NCI-H524 treated with DMSO at 0.1 percent for 48 hours (cell line): ENCODE measurements at regions not wholly inside any gene's neighbourhood (a gene's known extent, or its start where the extent isn't known, plus 50 kb on each side); places are given as distances from the start of the nearest gene placed in this dataset.
"Not testable (repeated sequence)": the region's sequence is repeated elsewhere in the genome, so short reads cannot be mapped to it uniquely, and the experiment has no call there.

ENCODE experiments used
- DNase-seq: peaks from one replicate; lab custom pipeline; 2025; lab: John Stamatoyannopoulos, UW

DNA sequence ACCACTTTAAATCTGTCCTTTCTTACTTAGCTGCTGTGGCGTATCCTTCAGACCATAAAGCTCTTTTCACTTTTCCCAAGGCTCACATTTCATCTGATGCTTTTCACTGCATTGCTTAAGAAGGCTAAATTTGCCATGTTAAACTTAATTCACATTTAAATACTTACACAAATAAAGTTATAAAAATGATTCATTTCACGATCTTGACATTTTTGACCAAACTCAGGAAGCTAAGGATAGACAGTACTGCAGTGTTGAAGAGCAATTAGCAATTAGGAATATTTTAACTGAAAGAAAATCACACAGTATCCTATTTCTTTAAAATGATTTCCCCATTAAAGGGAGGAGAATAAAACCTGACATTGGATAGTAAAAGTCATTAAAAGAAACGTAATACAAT lies 1038.6 kb downstream of the STPG2 start:
- DNase-seq: no peak

DNA sequence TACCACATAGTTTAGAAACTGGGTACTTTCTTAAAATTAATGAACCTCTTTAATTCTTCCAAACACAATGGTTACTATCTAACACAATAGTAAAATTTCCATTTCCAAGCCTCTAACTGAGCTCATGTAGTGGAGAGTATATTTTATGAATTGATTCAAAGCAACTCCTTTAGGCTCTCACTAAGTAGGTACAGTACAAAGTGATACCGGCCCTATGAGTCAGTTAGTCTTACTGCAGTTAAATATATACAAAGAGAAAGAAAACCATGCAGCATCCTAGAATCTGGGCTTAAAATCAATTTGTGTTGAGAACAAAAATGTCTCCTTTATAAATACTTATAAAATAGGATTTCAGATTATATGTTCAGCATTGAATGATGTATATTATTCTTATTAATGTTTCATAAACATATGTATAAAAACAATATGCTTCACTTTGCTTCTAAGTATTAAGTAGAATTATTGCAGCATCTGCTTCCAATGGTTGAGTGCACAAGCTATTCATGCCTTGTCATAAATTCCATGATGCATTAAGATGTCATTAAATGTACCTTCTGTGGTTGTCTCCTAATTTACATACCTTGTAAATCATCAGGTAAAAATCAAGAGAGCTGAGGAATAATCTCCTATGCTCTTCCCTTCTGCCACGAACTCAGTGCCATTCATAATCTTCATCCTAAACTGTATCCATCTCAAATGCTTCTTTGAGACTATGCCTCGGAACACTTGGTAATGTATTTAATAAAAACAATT lies 1037.8 kb downstream of the STPG2 start:
- DNase-seq: peak; percentile 20

DNA sequence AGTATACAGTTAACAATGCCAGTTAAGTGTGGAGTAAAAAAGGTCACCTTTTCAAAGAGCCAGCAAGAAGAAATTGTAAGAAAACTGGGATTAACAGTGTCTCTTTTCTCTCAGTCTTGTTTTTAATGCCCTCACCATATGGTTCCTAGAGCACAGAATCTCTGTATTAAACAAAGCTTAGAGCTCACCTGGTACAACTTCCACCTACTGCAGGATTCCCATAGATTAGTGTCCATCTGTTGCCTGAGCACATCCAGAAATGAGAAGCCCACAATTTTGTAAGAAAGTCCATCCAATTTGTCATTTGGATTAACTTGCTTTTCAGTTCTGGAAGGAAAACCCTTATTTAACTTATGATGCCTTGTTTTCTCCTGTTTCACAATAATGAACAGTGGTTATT lies 1037.1 kb downstream of the STPG2 start:
- DNase-seq: peak; percentile 55

DNA sequence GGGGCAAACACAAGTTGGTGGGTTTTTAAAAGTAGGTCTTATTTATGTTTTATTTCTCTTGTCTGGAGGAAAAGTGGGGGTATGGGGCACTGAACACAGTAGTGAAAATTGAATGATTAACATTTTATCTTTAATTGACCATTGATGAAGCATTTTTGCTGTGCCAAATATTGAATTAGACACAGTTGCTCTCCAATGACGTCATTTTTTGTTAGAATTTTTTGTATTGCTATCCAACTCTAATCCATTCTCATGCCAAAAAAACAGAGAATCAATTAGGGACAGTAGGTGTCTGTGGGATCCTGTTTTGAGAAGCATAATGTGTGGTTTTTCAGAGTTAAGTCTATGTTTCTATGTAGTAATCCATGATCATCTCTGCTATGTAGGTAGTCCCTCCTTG lies 1032.8 kb downstream of the STPG2 start:
- no peak for DNase-seq

DNA sequence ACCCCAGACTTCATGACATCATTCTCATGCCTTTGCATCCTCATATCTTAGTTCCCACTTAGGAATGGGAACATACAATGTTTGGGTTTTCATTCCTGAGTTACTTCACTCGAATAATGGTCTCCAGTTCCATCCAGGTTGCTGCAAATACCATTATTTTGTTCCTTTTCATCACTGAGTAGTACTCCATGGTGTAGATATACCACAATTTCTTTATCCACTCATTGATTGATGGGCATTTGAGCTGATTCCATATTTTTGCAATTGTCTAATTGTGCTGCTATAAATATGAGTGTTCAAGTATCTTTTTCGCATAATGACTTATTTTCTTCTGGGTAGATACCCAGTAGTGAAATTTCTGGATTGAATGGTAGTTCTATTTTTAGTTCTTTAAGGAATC lies 1026.8 kb downstream of the STPG2 start:
- no peak for DNase-seq

DNA sequence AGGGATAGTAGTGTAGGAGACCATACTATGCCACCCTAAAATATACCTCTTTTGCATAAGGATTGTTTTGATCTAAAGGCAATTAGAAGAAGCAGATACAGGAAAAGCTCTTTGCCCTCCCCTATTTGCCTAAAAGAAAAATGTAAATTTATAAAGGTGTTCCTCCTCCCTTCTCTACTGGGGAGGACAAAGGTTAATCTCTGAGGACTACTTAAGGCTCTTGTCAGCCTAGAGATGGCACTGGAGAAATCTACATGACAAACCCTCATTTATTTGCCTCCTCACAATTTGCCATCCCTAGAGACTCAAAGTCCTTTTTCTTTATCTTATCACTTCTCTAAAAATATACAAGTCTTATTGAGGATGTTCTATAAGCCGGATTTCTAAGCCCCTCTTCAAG lies 1021.8 kb downstream of the STPG2 start:
- no peak for DNase-seq

DNA sequence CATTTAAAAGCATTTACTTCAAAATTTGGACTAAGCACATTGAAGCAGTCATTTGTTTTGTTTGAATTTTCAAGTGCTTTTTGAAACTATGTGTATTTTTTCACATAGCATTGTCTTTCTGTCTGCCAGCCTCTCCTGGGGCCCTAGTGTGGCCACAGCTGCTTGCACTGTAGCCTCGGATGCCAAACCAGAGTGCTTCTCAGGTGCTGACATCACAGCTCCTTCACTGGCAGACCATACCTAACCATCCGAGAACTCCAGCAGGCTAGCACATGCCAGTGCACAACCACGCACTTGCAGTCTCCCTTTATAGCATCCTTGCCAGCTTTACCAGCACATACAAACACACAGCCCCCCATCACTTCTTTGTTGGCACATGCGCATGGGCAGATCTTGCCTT lies 1019.7 kb downstream of the STPG2 start:
- no peak for DNase-seq

DNA sequence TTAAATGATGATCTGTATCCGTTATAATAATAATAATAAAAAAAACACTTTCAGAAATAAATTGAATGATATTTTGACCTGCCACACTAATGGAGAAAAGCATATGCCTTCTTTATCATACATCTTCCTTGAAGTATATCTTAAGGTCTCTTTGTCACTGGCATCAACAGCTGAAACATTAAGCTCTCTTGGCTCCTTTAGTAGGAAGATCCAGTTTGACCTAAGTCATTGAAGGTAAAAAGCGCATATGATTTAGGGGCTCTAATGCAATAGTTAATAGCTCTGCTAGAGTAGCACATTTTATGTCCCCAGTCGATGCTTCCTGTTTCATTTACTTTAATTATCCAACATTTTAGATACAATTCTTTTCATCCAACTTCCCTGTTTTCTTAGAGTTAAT lies 1010.8 kb downstream of the STPG2 start:
- no peak for DNase-seq

DNA sequence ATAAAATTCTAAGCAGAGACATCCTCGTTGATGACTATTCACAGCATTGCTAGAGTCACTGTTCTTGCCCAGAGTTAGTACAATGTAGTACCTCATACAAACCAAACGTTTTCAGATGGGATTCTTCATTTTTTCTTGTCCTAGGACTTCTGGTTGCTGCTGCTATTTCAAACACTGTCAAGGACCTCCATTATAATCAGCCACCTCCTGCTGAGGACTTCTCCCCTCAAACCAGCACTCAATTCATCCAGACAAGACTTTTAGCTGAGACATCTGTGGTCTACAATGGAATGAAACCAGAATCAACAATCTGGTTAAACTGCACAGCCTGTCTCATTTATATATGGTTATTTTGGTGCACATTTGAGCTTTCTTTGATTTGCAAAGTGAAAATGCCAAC lies 1008.8 kb downstream of the STPG2 start:
- no peak for DNase-seq

DNA sequence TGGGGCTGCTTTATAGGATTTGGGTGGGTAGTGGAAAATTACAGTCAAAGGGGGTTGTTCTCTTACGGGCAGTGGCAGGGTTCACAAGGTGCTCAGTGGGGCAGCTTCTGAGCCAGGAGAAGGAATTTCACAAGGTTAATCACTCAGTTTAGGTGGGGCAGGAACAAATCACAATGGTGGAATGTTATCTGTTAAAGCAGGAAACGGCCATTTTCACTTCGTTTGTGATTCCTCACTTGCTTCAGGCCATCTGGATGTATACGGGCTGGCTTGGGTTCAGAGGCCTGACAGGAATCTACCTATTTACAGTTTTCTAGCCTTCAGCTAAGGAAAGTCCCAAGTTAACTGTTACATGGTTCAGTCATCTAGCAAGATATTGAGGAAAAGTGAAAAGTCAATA lies 1003.5 kb downstream of the STPG2 start:
- no peak for DNase-seq

DNA sequence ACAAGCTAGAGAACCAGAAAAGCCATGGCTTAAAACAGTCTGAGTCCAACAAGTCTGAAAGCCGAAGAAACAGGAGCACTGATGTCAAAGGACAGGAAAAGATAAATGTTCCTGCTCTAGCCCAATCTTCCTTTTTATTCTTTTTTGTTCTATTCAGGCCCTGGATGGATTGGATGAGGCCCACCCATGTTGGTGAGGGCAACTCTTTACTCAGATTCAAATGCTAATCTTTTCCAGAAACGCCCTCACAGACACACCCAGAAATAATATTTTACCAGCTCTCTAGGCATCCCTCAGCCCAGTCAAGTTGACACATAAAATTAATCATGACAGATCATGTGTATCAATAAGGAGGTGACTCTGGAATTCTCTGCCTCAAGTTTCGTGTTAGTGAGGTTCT lies 1002.7 kb downstream of the STPG2 start:
- no peak for DNase-seq

DNA sequence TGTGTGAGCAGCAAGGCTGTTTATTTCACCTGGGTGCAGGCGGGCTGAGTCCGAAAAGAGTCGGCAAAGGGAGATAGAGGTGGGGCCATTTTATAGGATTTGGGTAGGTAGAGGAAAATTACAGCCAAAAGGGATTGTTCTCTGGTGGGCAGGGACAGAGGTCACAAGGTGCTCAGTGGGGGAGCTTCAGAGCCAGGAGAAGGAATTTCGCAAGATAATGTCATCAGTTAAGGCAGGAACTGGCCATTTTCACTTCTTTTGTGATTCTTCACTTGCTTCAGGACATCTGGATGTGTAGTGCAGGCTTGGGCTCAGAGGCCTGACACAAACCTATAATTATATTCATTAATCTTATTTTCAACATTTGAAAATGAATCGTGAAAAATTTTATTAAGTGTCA lies 1001.9 kb downstream of the STPG2 start:
- DNase-seq: not testable (repeated sequence)

DNA sequence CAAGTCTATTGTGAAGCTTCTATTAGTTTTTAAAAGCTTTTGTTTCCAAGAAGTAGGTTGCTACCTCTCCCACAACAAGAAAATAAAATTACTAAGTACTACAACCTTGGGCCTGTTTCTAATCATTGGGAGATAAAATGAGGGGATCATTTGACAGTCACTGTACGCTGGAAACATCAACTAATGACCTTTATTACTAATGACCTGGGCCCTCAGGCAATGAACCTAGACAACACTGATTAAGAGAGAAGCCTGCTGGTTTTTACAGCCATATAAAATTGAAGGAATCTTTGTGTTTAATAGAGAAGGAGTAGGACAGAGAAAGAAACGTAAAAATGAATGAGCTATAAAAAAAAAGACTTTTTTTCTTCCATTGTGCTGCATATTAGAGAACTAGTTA lies 1000.9 kb downstream of the STPG2 start:
- no peak for DNase-seq

DNA sequence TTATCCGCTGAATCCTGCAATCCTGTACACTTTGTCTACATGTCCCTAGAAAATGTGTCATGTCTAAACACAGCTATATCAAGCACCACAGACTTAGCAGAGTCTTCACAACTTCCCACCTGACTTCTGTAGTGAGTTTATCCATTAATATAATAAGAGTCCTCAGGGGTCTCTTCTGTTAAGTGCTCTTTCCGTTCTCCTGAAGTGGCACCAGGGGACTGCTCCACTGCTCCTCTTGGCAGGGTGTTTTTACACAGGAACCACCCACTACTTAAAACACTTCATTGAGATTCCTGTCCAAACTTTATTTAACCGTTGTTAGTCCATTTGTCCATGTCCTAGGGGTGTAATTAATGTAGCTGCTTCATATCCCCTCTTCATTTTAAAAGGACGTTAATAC lies 1000.4 kb downstream of the STPG2 start:
- peak; percentile 51 for DNase-seq

DNA sequence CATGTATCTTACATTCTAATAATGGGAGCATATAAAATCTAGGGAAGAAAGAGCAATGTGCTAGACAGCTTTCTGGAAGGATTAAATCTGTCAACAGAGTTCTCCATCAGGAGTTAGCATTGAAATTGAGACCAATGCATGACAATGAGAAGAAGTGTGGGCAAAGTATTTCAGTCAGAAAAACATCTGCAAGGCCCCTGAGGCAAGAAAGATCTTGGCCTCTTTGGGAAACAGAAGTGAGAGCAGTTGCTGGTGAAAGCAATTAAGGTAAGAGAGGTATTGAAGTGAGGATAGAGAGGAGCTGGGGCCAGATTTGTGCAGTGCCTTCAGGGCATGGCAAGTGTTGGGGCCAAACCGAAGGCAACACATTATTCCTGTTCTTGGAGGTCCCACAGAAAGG lies 999.1 kb downstream of the STPG2 start:
- DNase-seq: no peak

DNA sequence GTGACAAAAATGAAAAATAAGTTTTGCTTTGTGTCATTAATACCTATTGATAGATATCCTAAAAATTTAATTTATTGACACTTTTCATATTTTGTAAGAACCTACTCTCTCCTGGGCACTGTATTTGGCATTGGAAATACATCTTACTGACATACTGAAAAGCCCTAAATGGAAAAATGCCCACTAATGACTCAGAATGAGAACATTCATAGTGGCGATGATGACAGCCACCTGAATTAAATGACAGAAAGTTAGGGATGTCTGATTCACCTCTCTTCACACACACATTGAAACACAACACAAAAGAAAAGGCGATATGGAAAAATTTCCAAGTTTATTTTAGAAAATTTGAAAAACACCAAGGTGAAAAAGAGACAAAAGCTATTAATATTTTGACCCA lies 992.3 kb downstream of the STPG2 start:
- no peak for DNase-seq

DNA sequence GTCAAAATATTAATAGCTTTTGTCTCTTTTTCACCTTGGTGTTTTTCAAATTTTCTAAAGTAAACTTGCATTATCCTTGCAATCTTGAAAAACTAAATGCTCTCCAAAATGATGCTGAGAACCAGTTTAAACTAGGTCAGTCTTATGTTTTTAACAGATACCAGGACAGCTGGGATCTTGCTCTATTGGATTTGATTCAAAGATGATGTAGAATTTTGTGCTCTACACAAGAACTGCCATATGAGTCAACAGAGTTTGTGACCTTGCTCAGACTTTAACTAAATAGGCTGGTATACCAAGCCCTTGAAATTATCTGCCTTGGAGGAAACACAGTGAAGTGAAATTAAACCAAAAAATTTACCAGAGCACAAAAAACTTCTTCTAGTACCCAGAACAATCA lies 991.1 kb downstream of the STPG2 start:
- no peak for DNase-seq

DNA sequence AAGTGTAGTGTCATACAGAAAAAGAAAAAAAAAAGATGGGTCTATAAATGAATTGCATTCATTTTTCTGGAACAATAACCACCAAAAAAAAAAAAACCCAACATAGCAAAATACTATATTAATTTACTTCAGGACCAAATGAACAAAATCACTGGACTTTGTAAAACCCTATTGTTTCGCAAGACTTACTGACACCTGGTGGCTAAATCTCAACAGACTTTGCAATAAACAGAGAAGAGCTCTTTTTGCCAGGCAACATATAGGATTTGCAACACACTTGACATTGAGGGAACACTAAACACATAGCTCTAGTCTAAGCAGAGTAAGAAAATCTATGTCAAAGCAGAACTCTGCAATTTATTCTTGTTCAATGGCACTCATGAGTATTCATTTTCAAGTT lies 990.2 kb downstream of the STPG2 start:
- DNase-seq: peak; percentile 0

DNA sequence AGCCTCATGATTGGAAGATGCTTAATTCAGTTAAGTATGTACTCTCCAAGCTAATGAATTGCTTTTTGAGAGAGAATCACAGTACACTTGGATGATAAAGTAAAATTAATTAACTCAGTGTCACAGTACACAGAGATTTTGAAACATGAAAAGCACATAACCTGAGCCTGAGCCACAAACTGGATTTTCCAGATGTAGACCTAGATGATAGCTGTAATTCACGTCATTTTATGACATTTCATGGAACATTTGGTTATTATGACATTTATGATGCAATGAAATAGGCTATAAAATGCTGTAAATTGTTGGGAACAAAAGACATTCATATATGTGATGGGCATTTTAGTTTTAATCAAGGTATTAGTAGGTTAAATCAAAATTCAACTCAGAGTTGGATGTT lies 983.7 kb downstream of the STPG2 start:
- DNase-seq: no peak

DNA sequence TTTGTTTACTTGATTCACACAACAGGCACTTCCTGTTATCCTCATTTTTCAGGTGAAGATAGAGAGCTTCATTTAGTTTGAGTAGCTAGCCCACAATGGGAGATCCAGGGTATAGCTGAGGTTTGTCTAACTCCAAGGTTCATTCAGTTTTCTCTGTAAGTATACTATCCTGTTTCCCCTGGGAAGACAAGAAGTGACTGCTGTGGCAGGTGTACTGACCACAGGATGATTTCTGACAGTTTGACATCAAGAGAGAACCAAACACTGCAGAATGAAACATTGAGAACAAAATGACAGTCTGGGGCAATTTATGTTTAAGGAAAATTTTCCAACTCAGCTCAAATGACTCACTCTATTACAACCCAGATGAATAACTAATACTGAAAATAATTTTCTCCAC lies 958.0 kb downstream of the STPG2 start:
- DNase-seq: no peak

DNA sequence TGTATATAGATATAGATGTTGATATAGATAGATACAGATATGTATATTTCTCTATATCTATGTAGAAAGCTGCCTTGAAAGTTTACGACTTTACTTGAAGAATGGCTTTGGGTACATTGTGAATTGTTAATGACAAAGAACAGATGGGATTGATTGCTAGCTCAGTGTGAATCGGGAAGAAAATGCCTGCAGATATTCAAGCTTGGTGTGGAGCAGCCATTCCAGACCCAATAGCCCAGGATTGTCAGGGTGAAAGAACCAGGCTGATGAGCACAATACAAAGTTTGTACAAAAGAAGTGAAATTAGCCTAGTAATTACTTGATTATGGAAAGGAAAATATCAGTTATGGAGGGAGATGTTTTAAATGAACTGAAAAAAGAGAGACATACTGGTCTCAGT lies 946.2 kb downstream of the STPG2 start:
- no peak for DNase-seq

DNA sequence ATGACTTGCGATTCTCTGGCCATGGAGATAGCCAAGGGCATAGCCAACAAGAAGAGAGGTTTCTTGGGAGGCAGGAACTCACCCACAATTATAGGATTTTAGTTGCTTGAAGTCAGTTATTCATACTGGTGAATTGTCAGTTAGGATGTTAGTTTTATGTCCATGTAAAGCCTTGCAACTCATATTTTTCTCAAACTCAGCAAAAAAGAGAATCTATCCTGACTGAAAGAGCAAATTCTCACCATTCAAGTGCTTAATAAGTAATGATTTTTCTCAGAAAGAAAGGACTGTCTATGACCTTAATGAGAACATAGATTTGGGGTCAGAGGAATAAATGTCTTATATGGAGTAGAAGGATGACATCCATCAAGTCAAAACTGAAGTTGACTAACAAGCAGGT lies 934.5 kb downstream of the STPG2 start:
- no peak for DNase-seq

DNA sequence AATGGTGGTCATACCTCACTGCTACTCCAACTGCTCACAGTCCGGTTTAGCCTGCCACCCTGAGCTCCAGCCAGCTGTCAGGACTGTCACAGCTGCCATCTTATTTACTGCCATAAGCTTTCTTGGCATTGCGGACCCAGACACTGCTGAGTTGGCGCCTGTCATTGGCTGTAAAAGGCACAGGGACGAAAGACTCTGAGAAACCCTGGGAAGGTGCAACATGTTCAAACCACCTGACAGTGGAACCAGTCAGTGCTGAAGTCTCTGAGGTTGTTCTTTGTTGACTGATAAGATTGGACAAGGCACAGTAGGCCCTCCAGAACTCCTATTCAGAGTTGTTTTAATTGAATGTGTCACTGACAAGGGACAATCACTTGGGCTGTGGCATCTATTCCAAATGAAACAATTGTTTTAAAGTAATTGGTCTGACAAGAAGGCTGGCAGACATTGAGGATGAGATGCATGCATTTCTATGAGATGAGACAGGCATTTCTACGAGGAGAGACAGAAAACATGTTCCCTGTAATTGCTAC lies 927.8 kb downstream of the STPG2 start:
- peak; percentile 82 for DNase-seq

DNA sequence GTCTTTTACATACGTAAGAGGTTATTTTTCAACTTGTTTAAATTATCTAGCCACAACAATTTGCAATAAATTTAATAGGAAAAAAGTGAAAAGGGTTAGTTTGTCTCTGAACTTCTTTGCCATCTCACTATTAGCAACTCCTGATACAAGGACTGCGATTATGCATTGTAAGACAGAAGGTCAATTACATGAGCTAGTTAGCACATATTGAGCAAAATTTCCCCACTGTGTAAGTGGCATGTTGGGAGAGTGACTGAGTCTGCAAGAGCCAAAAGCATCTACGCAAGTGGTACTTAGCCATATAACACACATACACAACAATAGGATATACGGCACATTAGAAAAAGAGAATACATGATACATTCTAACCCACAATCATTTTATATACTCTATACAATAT lies 927.2 kb downstream of the STPG2 start:
- no peak for DNase-seq
